Ovary (tissue), 3 donors: ENCODE measurements at regions not wholly inside any gene's neighbourhood (a gene's known extent, or its start where the extent isn't known, plus 50 kb on each side); places are given as distances from the start of the nearest gene placed in this dataset.

ENCODE experiments used
- POLR2A ChIP-seq: fragments of 450-650 bp; IDR thresholded peaks from one replicate; pipeline ENCODE4 v1.6.1; 2017; ENCODE audit warnings: antibody characterized with exemption, mild to moderate bottlenecking, moderate library complexity
- TF ChIP-seq, protein P1 (sequence below), 3 donors: fragments of 450-650 bp in 2 of 3; fragments of 200-600 bp in 1 of 3; IDR thresholded peaks; one replicate each; pipeline versions ENCODE4 v1.5.1 to v1.8.0; 2016 to 2022; ENCODE audit warnings: antibody characterized with exemption in 3 of 3, mild to moderate bottlenecking in 1 of 3
- donor health status: DM: no; HTN: no; CAD: no.

DNA sequence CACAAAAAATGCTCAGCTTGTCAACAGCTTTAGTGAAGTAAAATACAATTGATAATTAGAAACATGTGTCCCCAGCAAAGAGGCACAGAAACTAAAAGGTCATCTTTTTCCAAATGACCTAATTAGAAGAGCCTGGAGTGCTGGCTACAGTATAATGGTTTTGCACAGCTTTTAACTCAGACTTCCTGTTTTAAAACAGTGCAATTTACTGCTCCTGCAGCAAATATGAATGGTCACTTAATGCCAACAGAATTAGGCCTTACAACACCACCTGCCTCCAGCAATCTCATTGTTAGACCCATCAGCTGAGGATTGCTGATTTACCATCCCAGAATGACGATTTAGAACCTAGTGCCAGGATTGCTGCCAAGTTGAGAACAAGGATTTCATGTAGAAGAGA, 239.3 kb downstream of the CETN3 start:
- TF ChIP-seq, protein P1, sequence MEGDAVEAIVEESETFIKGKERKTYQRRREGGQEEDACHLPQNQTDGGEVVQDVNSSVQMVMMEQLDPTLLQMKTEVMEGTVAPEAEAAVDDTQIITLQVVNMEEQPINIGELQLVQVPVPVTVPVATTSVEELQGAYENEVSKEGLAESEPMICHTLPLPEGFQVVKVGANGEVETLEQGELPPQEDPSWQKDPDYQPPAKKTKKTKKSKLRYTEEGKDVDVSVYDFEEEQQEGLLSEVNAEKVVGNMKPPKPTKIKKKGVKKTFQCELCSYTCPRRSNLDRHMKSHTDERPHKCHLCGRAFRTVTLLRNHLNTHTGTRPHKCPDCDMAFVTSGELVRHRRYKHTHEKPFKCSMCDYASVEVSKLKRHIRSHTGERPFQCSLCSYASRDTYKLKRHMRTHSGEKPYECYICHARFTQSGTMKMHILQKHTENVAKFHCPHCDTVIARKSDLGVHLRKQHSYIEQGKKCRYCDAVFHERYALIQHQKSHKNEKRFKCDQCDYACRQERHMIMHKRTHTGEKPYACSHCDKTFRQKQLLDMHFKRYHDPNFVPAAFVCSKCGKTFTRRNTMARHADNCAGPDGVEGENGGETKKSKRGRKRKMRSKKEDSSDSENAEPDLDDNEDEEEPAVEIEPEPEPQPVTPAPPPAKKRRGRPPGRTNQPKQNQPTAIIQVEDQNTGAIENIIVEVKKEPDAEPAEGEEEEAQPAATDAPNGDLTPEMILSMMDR (IDR thresholded peaks at IDR 0.05): no peak
- TF ChIP-seq POLR2A: no peak
